Neural progenitor cell (in vitro differentiated cells): ENCODE measurements at regions not wholly inside any gene's neighbourhood (a gene's known extent, or its start where the extent isn't known, plus 50 kb on each side); places are given as distances from the start of the nearest gene placed in this dataset.

Source experiments
- EZH2 ChIP-seq: fragments of 200-600 bp; sonication (generic); IDR thresholded peaks from 2 replicates; pipeline ENCODE4 v1.6.1; 2017; ENCODE audit warnings: antibody characterized with exemption, mild to moderate bottlenecking, moderate library complexity
- TF ChIP-seq, protein P1 (sequence below): fragments of 200-600 bp; sonication (generic); IDR thresholded peaks from 2 replicates; pipeline ENCODE4 v1.5.1; 2017; ENCODE audit warnings: antibody characterized with exemption, mild to moderate bottlenecking

- TF ChIP-seq, protein P1, sequence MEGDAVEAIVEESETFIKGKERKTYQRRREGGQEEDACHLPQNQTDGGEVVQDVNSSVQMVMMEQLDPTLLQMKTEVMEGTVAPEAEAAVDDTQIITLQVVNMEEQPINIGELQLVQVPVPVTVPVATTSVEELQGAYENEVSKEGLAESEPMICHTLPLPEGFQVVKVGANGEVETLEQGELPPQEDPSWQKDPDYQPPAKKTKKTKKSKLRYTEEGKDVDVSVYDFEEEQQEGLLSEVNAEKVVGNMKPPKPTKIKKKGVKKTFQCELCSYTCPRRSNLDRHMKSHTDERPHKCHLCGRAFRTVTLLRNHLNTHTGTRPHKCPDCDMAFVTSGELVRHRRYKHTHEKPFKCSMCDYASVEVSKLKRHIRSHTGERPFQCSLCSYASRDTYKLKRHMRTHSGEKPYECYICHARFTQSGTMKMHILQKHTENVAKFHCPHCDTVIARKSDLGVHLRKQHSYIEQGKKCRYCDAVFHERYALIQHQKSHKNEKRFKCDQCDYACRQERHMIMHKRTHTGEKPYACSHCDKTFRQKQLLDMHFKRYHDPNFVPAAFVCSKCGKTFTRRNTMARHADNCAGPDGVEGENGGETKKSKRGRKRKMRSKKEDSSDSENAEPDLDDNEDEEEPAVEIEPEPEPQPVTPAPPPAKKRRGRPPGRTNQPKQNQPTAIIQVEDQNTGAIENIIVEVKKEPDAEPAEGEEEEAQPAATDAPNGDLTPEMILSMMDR = no peak
- TF ChIP-seq EZH2 = no peak
Measured at GRCh38 chr4:104986306-104986705, 160.4 kb upstream of the TET2 start.
